Breast epithelium (tissue), 4 donors: ENCODE measurements at regions not wholly inside any gene's neighbourhood (a gene's known extent, or its start where the extent isn't known, plus 50 kb on each side); places are given as distances from the start of the nearest gene placed in this dataset.
A peak's percentile ranks its signal among the peaks of the same experiment; 100 is the strongest.

Experiments
- DNase-seq, 2 donors: peaks; one replicate each; pipeline ENCODE4 v3.0.0-alpha.2; 2019; ENCODE audit warnings: low spot score in 2 of 2
- H3K27ac ChIP-seq, 2 donors: fragments of 200-600 bp; sonication (generic) in 1 of 2; one replicate each; pipeline ENCODE4 v1.5.1; 2016 to 2019; ENCODE audit warnings: mild to moderate bottlenecking in 1 of 2
- H3K27me3 ChIP-seq, 2 donors: fragments of 200-600 bp; sonication (generic) in 1 of 2; one replicate each; pipeline versions ENCODE4 v1.5.1 to v1.6.0; 2017 to 2019; ENCODE audit warnings: control low read depth in 1 of 2, mild to moderate bottlenecking in 1 of 2
- H3K36me3 ChIP-seq: fragments of 200-600 bp; one replicate; pipeline ENCODE4 v1.5.1; 2019
- H3K4me1 ChIP-seq, 2 donors: fragments of 200-600 bp; sonication (generic); one replicate each; pipeline ENCODE4 v1.5.1; 2016 to 2019; ENCODE audit warnings: control low read depth in 1 of 2
- H3K4me3 ChIP-seq, 3 donors: fragments of 200-600 bp; sonication (generic); 1 replicate in 2 of 3; 2 replicates in 1 of 3; pipeline ENCODE4 v1.5.1; 2016 to 2019; ENCODE audit warnings: mild to moderate bottlenecking in 3 of 3, moderate library complexity in 2 of 3
- H3K9me3 ChIP-seq, 2 donors: fragments of 200-600 bp; sonication (generic) in 1 of 2; one replicate each; pipeline ENCODE4 v1.5.1; 2016 to 2019; ENCODE audit warnings: control low read depth in 1 of 2
- POLR2A ChIP-seq: fragments of 450-650 bp; IDR thresholded peaks from one replicate; pipeline ENCODE4 v1.6.1; 2016; ENCODE audit warnings: antibody characterized with exemption, mild to moderate bottlenecking, moderate library complexity
- POLR2AphosphoS5 ChIP-seq, 3 donors: sonication (generic); formaldehyde crosslinking; IDR thresholded peaks; one replicate each; pipeline ENCODE4 v1.6.1; 2017; ENCODE audit warnings: antibody characterized with exemption in 3 of 3
- intact Hi-C: fragments of 100-400 bp; cut with DNase I; formaldehyde crosslinking; loops from one replicate; pipeline ENCODE4 v1.15.1; 2023; ENCODE audit warnings: low total_unique reads
- TF ChIP-seq, protein P1 (sequence below), 3 donors: fragments of 450-650 bp; IDR thresholded peaks; one replicate each; pipeline ENCODE4 v1.5.1; 2016 to 2017; ENCODE audit warnings: antibody characterized with exemption in 3 of 3, mild to moderate bottlenecking in 3 of 3, moderate library complexity in 3 of 3

DNA sequence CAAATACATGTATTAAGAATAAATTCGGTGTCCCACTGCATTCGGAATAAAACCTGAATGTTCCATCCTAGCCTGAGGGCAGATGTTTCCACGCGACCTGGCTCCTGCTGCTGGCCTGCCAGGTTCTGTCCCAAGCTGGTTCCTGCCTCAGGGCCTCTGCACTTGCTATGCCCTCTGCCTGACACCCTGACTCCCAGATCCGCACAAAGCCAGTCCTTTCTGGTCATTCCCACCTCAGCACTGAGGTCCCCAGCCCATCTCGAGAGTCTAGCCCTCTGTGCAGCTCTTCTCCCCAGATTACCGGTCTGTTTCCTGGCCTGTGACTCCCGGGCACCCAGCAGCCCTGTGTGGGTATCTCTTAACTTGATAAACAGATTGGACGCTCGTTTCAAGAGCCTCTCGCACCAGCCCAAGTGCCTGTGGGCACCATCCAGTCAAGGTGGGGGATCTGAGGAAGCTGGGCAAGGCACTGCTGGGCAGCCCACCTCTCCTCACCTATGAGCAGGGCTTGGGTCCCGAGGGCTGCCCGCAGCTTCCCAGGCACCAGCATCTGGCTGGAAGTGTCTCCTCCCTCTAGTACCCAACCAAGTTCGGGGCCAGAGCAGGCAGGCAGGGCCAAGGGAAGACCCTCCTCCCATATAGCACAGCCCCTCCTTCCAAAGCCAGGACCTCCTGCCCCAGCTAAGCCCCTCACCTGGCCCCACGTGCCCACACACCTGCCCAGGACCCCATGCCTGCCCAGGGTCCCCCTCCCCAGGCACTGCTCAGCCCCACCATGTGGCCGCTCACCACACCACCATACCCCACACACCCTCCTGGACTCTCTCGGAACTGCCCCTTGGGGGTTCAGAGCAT, 132.2 kb downstream of the NCOR2 start:
- Histone ChIP-seq H3K27ac (peak overlapping the region; percentile 50 to 80), H3K27me3 (no peaks in the 10 kb centered on the region), H3K4me3 (no peak overlapping the region), H3K9me3 (no peaks in the 10 kb centered on the region), H3K4me1 (peaks cover 5 to 9% of the 10 kb centered on the region in 2 donors), H3K36me3 (no peaks in the 10 kb centered on the region)
- intact Hi-C loops: no loop called here
- no peak for DNase-seq
- TF ChIP-seq, protein P1, sequence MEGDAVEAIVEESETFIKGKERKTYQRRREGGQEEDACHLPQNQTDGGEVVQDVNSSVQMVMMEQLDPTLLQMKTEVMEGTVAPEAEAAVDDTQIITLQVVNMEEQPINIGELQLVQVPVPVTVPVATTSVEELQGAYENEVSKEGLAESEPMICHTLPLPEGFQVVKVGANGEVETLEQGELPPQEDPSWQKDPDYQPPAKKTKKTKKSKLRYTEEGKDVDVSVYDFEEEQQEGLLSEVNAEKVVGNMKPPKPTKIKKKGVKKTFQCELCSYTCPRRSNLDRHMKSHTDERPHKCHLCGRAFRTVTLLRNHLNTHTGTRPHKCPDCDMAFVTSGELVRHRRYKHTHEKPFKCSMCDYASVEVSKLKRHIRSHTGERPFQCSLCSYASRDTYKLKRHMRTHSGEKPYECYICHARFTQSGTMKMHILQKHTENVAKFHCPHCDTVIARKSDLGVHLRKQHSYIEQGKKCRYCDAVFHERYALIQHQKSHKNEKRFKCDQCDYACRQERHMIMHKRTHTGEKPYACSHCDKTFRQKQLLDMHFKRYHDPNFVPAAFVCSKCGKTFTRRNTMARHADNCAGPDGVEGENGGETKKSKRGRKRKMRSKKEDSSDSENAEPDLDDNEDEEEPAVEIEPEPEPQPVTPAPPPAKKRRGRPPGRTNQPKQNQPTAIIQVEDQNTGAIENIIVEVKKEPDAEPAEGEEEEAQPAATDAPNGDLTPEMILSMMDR (IDR thresholded peaks at IDR 0.05): no peak
- TF ChIP-seq POLR2AphosphoS5 (IDR thresholded peaks at IDR 0.05) (no peak), POLR2A (no peak)

DNA sequence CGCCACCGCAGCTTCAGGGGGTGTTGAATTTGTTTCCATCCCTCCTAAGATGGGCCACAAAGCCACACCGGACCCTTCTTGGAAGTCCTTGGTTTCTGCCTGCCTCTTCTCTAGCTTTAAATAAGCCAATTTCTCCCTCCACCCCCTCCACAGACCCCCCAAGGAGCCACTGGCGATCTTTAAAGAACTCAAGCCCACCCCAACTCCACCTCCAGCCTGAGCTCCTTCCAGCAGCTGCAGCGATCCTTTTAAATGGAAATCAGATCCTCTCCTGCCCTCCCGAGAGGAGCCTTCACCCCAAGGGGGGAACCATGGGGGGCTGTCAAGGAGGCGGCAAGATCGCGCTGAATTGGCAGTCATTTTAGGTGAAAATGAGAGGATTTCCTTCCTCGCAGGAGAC, 133.1 kb downstream of the NCOR2 start:
- H3K4me1 ChIP-seq: peaks cover 5 to 9% of the 10 kb centered on the region in 2 donors
- no peaks in the 10 kb centered on the region for H3K27me3 ChIP-seq
- peak overlapping the region; percentile 29 to 80 for H3K27ac ChIP-seq
- H3K9me3 ChIP-seq: no peaks in the 10 kb centered on the region
- no peak for DNase-seq
- no peak overlapping the region for H3K4me3 ChIP-seq
- TF ChIP-seq, protein P1 (IDR thresholded peaks at IDR 0.05): no peak
- TF ChIP-seq POLR2AphosphoS5 (IDR thresholded peaks at IDR 0.05) (no peak), POLR2A (no peak)
- no peaks in the 10 kb centered on the region for H3K36me3 ChIP-seq
- intact Hi-C loops: no loop called here

DNA sequence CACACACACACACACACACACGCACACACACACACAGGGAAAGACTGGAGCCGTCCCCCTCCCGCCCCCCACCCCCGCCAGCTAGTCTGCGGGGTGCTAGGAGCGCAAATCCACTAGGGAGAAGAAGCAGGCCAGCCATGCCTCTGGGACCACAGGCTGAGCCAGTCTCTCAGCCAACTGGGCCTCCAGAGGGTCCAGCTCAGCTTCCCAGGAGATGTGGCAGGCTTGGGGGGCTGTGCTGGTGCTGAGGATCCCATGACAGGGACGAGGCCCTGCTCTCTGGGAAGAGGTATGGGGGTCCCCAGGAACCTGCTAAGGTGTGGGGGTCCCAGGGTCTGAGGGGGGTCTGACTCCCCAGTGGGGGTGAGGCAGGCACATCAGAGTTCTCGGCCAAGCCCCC, 133.5 kb downstream of the NCOR2 start:
- Histone ChIP-seq H3K4me3 (no peak overlapping the region), H3K36me3 (no peaks in the 10 kb centered on the region), H3K9me3 (no peaks in the 10 kb centered on the region), H3K27me3 (no peaks in the 10 kb centered on the region), H3K4me1 (peaks cover 5 to 9% of the 10 kb centered on the region in 2 donors), H3K27ac (peak overlapping the region; percentile 29 to 80)
- intact Hi-C loops: no loop called here
- no peak for DNase-seq
- TF ChIP-seq POLR2A (no peak), POLR2AphosphoS5 (IDR thresholded peaks at IDR 0.05) (no peak)
- TF ChIP-seq, protein P1 (IDR thresholded peaks at IDR 0.05): no peak

DNA sequence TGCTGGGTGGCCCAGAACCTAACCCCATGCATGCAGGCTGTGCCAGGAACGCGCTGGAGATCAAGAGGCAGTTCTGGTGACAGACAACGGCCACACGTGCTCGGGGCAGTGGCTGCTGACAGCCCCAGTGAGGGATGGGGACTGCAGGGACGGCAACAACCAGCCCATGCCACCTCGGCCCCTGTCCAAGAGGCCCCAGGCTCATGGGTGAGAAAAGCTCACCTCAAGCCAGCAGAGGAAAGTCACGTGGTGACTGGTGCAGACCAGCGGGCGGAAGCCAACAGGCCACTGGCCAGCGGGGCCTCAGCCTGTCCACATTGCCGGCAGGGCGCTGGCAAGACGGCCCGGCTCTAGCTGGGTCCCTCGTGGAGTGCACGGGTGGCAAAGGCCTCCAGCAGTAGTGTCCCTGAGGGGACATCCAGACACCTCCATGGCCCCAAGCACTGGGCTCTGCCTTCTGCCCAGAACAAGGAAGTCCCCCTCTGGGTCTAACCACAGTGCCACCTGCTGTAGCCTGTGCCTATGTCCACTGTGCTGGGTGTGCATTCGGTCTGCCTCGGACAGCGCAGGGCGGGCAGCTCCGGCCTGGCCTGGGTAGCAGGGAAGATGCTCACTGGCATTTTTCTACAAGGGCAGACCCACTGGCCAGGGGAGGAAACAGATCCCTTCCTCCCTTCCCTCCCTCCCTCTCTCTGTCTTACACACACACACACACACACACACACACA, 134.1 kb downstream of the NCOR2 start:
- Histone ChIP-seq H3K4me1 (peaks cover 5 to 9% of the 10 kb centered on the region in 2 donors), H3K27me3 (no peaks in the 10 kb centered on the region), H3K27ac (peak overlapping the region; percentile 29 to 80), H3K36me3 (no peaks in the 10 kb centered on the region), H3K4me3 (no peak overlapping the region), H3K9me3 (no peaks in the 10 kb centered on the region)
- TF ChIP-seq POLR2AphosphoS5 (IDR thresholded peaks at IDR 0.05): peak in 1 of 3 donors; percentile 44
- TF ChIP-seq, protein P1 (IDR thresholded peaks at IDR 0.05): no peak
- DNase-seq: peak; percentile 58 to 66
- intact Hi-C loops: no loop called here

DNA sequence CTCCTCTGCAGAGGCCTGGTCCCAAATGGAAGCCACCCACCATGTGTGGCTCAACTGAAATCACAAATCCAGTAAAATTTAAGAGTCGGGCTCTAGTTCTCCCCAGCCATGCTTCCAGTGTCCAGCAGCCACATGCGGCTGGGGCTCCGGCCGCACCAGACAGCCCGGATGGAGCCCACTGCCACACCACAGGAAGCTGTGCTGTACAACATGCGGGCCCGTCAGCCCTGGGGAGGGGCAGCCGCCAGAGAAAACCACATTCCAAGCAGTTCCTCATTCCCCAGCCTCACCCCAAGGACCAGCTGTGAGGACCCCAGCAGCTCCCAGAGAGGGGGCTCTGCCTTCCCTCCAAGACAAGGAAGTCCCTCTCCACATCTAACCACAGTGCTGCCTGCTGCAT, 135.0 kb downstream of the NCOR2 start:
- Histone ChIP-seq H3K9me3 (no peaks in the 10 kb centered on the region), H3K4me3 (no peak overlapping the region), H3K4me1 (peaks cover 5 to 9% of the 10 kb centered on the region in 2 donors), H3K27me3 (no peaks in the 10 kb centered on the region), H3K27ac (peak overlapping the region; percentile 29 to 80), H3K36me3 (no peaks in the 10 kb centered on the region)
- intact Hi-C loops: no loop called here
- DNase-seq: no peak
- TF ChIP-seq POLR2AphosphoS5 (IDR thresholded peaks at IDR 0.05) (no peak), POLR2A (no peak)
- TF ChIP-seq, protein P1 (IDR thresholded peaks at IDR 0.05): no peak
